ENCODE measurements at regions not wholly inside any gene's neighbourhood (a gene's known extent, or its start where the extent isn't known, plus 50 kb on each side); places are given as distances from the start of the nearest gene placed in this dataset.
"Not testable (repeated sequence)": the region's sequence is repeated elsewhere in the genome, so short reads cannot be mapped to it uniquely, and the experiment has no call there.

GRCh38 chr10:21445163-21445562, 80.3 kb downstream of the SKIDA1 start:
- Mint-ChIP-seq H3K27me3 (ENCODE audit: low read depth, poor library complexity) (no peaks in the 10 kb centered on the region), H3K36me3 (ENCODE audit: low read depth) (no peaks in the 10 kb centered on the region), H3K4me1 (peaks cover 11% of the 10 kb centered on the region), H3K4me3 (no peak overlapping the region), H3K27ac (no peak overlapping the region), H3K9me3 (peaks cover 8% of the 10 kb centered on the region)
- TF ChIP-seq CTCF (IDR thresholded peaks at IDR 0.05) = no peak
- no peak for DNase-seq

GRCh38 chr10:21441625-21442024, 83.9 kb downstream of the SKIDA1 start:
- Mint-ChIP-seq H3K4me3 (no peak overlapping the region), H3K36me3 (ENCODE audit: low read depth) (no peaks in the 10 kb centered on the region), H3K27me3 (ENCODE audit: low read depth, poor library complexity) (no peaks in the 10 kb centered on the region), H3K4me1 (peaks cover 6% of the 10 kb centered on the region), H3K27ac (no peak overlapping the region), H3K9me3 (no peaks in the 10 kb centered on the region)
- TF ChIP-seq CTCF (IDR thresholded peaks at IDR 0.05) = no peak
- DNase-seq = no peak

- not testable (repeated sequence) for DNase-seq; H3K4me1 Mint-ChIP-seq; H3K27ac Mint-ChIP-seq; H3K4me3 Mint-ChIP-seq; H3K27me3 Mint-ChIP-seq (ENCODE audit: low read depth, poor library complexity); H3K9me3 Mint-ChIP-seq; H3K36me3 Mint-ChIP-seq (ENCODE audit: low read depth)
Observed at GRCh38 chr10:21438914-21439313, 86.6 kb downstream of the SKIDA1 start.

- no peak for DNase-seq
- TF ChIP-seq CTCF (IDR thresholded peaks at IDR 0.05) = no peak
- Mint-ChIP-seq H3K9me3 (no peaks in the 10 kb centered on the region), H3K4me1 (no peaks in the 10 kb centered on the region), H3K27me3 (ENCODE audit: low read depth, poor library complexity) (no peaks in the 10 kb centered on the region), H3K4me3 (no peak overlapping the region), H3K36me3 (ENCODE audit: low read depth) (no peaks in the 10 kb centered on the region), H3K27ac (no peak overlapping the region)
Observed at GRCh38 chr10:21437770-21438382, 87.6 kb downstream of the SKIDA1 start.

GRCh38 chr10:21432266-21432665, 93.2 kb downstream of the SKIDA1 start:
- Mint-ChIP-seq H3K4me1 (no peaks in the 10 kb centered on the region), H3K27me3 (ENCODE audit: low read depth, poor library complexity) (peaks cover 5% of the 10 kb centered on the region), H3K27ac (no peak overlapping the region), H3K9me3 (peaks cover 32% of the 10 kb centered on the region), H3K4me3 (no peak overlapping the region), H3K36me3 (ENCODE audit: low read depth) (peaks cover 20% of the 10 kb centered on the region)
- DNase-seq = no peak
- TF ChIP-seq CTCF (IDR thresholded peaks at IDR 0.05) = no peak

GRCh38 chr10:21431799-21432198, 93.7 kb downstream of the SKIDA1 start:
- H3K36me3 Mint-ChIP-seq (ENCODE audit: low read depth) = peaks cover 25% of the 10 kb centered on the region
- no peak for DNase-seq
- H3K4me3 Mint-ChIP-seq = no peak overlapping the region
- H3K27ac Mint-ChIP-seq = no peak overlapping the region
- peaks cover 37% of the 10 kb centered on the region for H3K9me3 Mint-ChIP-seq
- TF ChIP-seq CTCF (IDR thresholded peaks at IDR 0.05) = no peak
- H3K27me3 Mint-ChIP-seq (ENCODE audit: low read depth, poor library complexity) = peaks cover 5% of the 10 kb centered on the region
- no peaks in the 10 kb centered on the region for H3K4me1 Mint-ChIP-seq
